ENCODE measurements at regions not wholly inside any gene's neighbourhood (a gene's known extent, or its start where the extent isn't known, plus 50 kb on each side); places are given as distances from the start of the nearest gene placed in this dataset.

DNA sequence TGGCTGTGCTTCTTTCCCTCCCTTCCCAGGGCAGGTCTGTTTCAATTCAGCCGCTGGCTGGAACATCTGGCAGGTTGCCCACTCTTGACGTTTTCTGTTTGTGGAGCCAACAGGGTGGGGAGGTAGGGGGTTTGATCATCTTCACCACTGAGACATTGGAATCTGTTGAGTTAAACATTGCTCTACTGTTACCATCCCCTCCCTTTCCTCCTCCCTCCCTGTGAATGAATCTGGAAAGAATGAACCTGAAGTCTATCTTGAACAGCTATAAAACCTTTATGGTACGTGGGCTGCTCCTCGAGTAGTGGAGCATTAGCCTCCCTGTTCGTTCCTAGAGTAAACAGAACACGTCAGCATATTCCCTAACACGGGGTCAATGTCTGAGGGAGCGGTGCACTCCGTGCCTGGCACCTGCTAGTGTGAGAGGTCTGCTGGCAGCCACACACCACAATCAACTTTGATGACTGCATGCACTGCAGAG, 249.9 kb upstream of the RBBP8 start (continued):
- TF ChIP-seq, protein P1, sequence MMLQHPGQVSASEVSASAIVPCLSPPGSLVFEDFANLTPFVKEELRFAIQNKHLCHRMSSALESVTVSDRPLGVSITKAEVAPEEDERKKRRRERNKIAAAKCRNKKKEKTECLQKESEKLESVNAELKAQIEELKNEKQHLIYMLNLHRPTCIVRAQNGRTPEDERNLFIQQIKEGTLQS (IDR thresholded peaks at IDR 0.05), result no peak
- no peak for TF ChIP-seq RAD21 (IDR thresholded peaks at IDR 0.05; ENCODE audit: low read depth)

DNA sequence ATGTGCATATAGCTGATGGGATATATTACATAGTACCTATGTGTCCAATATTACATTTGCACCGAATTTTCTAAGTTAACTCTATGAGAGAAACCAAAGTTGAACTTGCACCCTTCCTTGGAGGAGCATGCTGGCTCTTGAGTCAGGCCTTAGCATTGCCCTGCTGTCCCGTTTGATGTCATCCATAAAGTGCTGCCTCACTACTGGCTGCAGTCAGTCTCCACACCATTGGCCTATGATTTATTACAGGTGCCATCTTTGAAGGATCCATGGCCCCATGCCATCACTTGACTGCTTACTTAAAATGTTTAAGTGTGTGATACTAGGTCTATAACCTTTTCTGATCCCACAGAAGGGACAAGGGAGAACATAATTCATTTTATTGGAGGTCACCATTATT, 249.3 kb upstream of the RBBP8 start:
- ChIA-PET RAD21 (ENCODE audit: low non-redundant PET in 1 of 2, low total read pairs in 2 of 2, uncharacterized antibody in 2 of 2, unreplicated experiment in 2 of 2) (no interaction called here), CTCF (no interaction called here), POLR2A (no interaction called here)
- Histone ChIP-seq H3K9ac (ENCODE audit: low read length) (no peak overlapping the region), H3K27me3 (ENCODE audit: insufficient read depth, low read length) (peaks cover 8% of the 10 kb centered on the region; the same call in 1 of the 2 replicates), H3K4me3 (replicated peaks in 1 of 2; ENCODE audit: low read depth in 1 of 2, low read length in 2 of 2) (no peak overlapping the region), H3K9me2 (ENCODE audit: insufficient read depth) (no peaks in the 10 kb centered on the region), H3K27ac (ENCODE audit: low read depth, low read length) (no peak overlapping the region), H3K79me2 (ENCODE audit: insufficient read depth, low read length) (no peaks in the 10 kb centered on the region), H3K36me3 (ENCODE audit: control insufficient read depth in 1 of 2, insufficient read depth in 2 of 2, low read length in 2 of 2) (no peaks in the 10 kb centered on the region), H2AFZ (ENCODE audit: low read depth, low read length, poor library complexity, severe bottlenecking) (no peak overlapping the region), H3K9me3 (ENCODE audit: control insufficient read depth in 1 of 2, insufficient read depth in 1 of 2, low read depth in 1 of 2, low read length in 2 of 2) (no peaks in the 10 kb centered on the region), H3K4me1 (ENCODE audit: control insufficient read depth in 1 of 2, insufficient read depth in 2 of 2, low read length in 2 of 2) (no peaks in the 10 kb centered on the region), H3K4me2 (ENCODE audit: low read length) (no peak overlapping the region), H4K20me1 (ENCODE audit: insufficient read depth) (no peaks in the 10 kb centered on the region)
- intact Hi-C loops (cut with micrococcal nuclease), result no loop called here
- no peak for DNase-seq (ENCODE audit: low read depth, low spot score)
- ATAC-seq, result no peak
- no peak for TF ChIP-seq CBX3 (IDR thresholded peaks at IDR 0.05; ENCODE audit: low read depth)
- TF ChIP-seq SRF (IDR thresholded peaks at IDR 0.05; ENCODE audit: low read depth), result no peak
- no peak for TF ChIP-seq SP1 (IDR thresholded peaks at IDR 0.05; ENCODE audit: low read depth)
- TF ChIP-seq ELF1 (IDR thresholded peaks at IDR 0.05; ENCODE audit: borderline replicate concordance, low read depth), result no peak
- no peak for TF ChIP-seq POLR2A (IDR thresholded peaks at IDR 0.05; ENCODE audit: borderline replicate concordance, extremely low read depth, insufficient read depth, insufficient read length)
- no peak for TF ChIP-seq EZH2phosphoT487 (IDR thresholded peaks at IDR 0.05; ENCODE audit: borderline replicate concordance)
- TF ChIP-seq, protein P2, sequence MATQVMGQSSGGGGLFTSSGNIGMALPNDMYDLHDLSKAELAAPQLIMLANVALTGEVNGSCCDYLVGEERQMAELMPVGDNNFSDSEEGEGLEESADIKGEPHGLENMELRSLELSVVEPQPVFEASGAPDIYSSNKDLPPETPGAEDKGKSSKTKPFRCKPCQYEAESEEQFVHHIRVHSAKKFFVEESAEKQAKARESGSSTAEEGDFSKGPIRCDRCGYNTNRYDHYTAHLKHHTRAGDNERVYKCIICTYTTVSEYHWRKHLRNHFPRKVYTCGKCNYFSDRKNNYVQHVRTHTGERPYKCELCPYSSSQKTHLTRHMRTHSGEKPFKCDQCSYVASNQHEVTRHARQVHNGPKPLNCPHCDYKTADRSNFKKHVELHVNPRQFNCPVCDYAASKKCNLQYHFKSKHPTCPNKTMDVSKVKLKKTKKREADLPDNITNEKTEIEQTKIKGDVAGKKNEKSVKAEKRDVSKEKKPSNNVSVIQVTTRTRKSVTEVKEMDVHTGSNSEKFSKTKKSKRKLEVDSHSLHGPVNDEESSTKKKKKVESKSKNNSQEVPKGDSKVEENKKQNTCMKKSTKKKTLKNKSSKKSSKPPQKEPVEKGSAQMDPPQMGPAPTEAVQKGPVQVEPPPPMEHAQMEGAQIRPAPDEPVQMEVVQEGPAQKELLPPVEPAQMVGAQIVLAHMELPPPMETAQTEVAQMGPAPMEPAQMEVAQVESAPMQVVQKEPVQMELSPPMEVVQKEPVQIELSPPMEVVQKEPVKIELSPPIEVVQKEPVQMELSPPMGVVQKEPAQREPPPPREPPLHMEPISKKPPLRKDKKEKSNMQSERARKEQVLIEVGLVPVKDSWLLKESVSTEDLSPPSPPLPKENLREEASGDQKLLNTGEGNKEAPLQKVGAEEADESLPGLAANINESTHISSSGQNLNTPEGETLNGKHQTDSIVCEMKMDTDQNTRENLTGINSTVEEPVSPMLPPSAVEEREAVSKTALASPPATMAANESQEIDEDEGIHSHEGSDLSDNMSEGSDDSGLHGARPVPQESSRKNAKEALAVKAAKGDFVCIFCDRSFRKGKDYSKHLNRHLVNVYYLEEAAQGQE (IDR thresholded peaks at IDR 0.05; ENCODE audit: low read depth), result no peak
- no peak for TF ChIP-seq POLR2AphosphoS5 (IDR thresholded peaks at IDR 0.05; ENCODE audit: low read depth, low read length)
- no peak for TF ChIP-seq TCF7L2 (IDR thresholded peaks at IDR 0.05; ENCODE audit: borderline replicate concordance, extremely low read depth, insufficient read depth, insufficient read length)
- BruUV-seq (replicated peaks), result no TSS peak

Data from HCT116 (cell line).